IMR-90 (cell line): ENCODE measurements at regions not wholly inside any gene's neighbourhood (a gene's known extent, or its start where the extent isn't known, plus 50 kb on each side); places are given as distances from the start of the nearest gene placed in this dataset.

Experiments used
- ATAC-seq: fragments of 200-7000 bp; cut with Tn5 transposase; 2 replicates; pipeline ENCODE4 v1.9.1; 2020; ENCODE audit warnings: low read depth, mild to moderate bottlenecking, moderate library complexity
- BruUV-seq: library from RNA; stranded (reverse); fragments of 400-500 nt; replicated peaks from 2 replicates; lab custom pipeline; 2021; lab: Mats Ljungman, UMichigan
- CTCF ChIA-PET: fragments of 300-600 bp; formaldehyde crosslinking; extraction: SDS; loops from one replicate; lab custom pipeline; 2021; ENCODE audit warnings: antibody characterized with exemption; lab: Yijun Ruan, JAX
- POLR2A ChIA-PET: fragments of 300-600 bp; sonication (Branson Sonifier 250); formaldehyde crosslinking; loops from one replicate; lab custom pipeline; 2022; ENCODE audit warnings: antibody characterized with exemption; ENCODE audit not compliant: unreplicated experiment; lab: Charles Lee
- DNase-seq: peaks from one replicate; pipeline ENCODE4 v3.0.0; 2013
- H2AFZ ChIP-seq: replicated peaks from 2 replicates; pipeline ENCODE3; 2013; ENCODE audit warnings: low read length, mild to moderate bottlenecking; ENCODE audit not compliant: poor library complexity
- H2AK5ac ChIP-seq: 2 replicates; pipeline ENCODE4 v1.6.1; 2013; ENCODE audit warnings: low read depth, low read length, inconsistent platforms
- H2AK9ac ChIP-seq: replicated peaks from 2 replicates; pipeline ENCODE3; 2013; ENCODE audit warnings: mild to moderate bottlenecking, low read depth, low read length, moderate library complexity; ENCODE audit not compliant: poor library complexity
- H2BK120ac ChIP-seq: 2 replicates; pipeline ENCODE4 v1.6.1; 2013; ENCODE audit warnings: low read depth, low read length, inconsistent platforms
- H2BK15ac ChIP-seq: 3 replicates; pipeline ENCODE4 v1.6.1; 2013; ENCODE audit warnings: low read depth, low read length, inconsistent platforms
- H2BK20ac ChIP-seq: 2 replicates; pipeline ENCODE4 v1.6.1; 2013; ENCODE audit warnings: low read depth, mild to moderate bottlenecking, inconsistent platforms, low read length, moderate library complexity
- H2BK5ac ChIP-seq: 2 replicates; pipeline ENCODE4 v1.6.1; 2013; ENCODE audit warnings: mild to moderate bottlenecking, low read depth, low read length, inconsistent platforms; ENCODE audit not compliant: poor library complexity, severe bottlenecking
- H3K14ac ChIP-seq: replicated peaks from 2 replicates; pipeline ENCODE4 v1.6.1; 2013; ENCODE audit warnings: low read depth, low read length, inconsistent platforms
- H3K18ac ChIP-seq: 2 replicates; pipeline ENCODE4 v1.6.1; 2013; ENCODE audit warnings: low read depth, low read length, control low read depth
- H3K23ac ChIP-seq: 2 replicates; pipeline ENCODE4 v1.6.1; 2013; ENCODE audit warnings: low read depth, low read length, inconsistent platforms
- H3K27ac ChIP-seq: 2 replicates; pipeline ENCODE4 v1.5.1; 2013; ENCODE audit warnings: mild to moderate bottlenecking, control low read depth, low read length; ENCODE audit not compliant: insufficient read depth
- H3K27me3 ChIP-seq: 2 replicates; pipeline ENCODE4 v1.6.1; 2013; ENCODE audit warnings: low read length; ENCODE audit not compliant: control insufficient read depth, insufficient read depth
- H3K36me3 ChIP-seq: 2 replicates; pipeline ENCODE4 v1.6.1; 2013; ENCODE audit warnings: low read length, mixed read lengths; ENCODE audit not compliant: control insufficient read depth, insufficient read depth
- H3K4ac ChIP-seq: 2 replicates; pipeline ENCODE4 v1.6.1; 2013; ENCODE audit warnings: low read depth, low read length, inconsistent platforms
- H3K4me1 ChIP-seq: 2 replicates; pipeline ENCODE4 v1.6.1; 2013; ENCODE audit warnings: low read length, mixed read lengths; ENCODE audit not compliant: control insufficient read depth, insufficient read depth
- H3K4me2 ChIP-seq: 2 replicates; pipeline ENCODE4 v1.6.1; 2013; ENCODE audit warnings: low read depth, mild to moderate bottlenecking, control low read depth, low read length, moderate library complexity
- H3K4me3 ChIP-seq: 2 replicates; pipeline ENCODE4 v1.5.1; 2013; ENCODE audit warnings: low read depth, mild to moderate bottlenecking, control low read depth, low read length, moderate library complexity; ENCODE audit not compliant: insufficient read depth
- H3K56ac ChIP-seq: 2 replicates; pipeline ENCODE4 v1.6.1; 2013; ENCODE audit warnings: low read length, inconsistent platforms; ENCODE audit not compliant: insufficient read depth; ENCODE audit errors: extremely low read depth
- H3K79me1 ChIP-seq, 2 experiments: 2 replicates each; pipeline ENCODE4 v1.6.1; 2013; ENCODE audit warnings: low read length in 2 of 2, inconsistent platforms in 1 of 2, low read depth in 1 of 2
- H3K9ac ChIP-seq: 2 replicates; pipeline ENCODE4 v1.6.1; 2013; ENCODE audit warnings: low read depth, low read length, control low read depth
- H3K9me1 ChIP-seq: 2 replicates; pipeline ENCODE4 v1.6.1; 2013; ENCODE audit warnings: low read length, inconsistent platforms; ENCODE audit not compliant: insufficient read depth
- H3K9me3 ChIP-seq: 2 replicates; pipeline ENCODE4 v1.6.1; 2013; ENCODE audit warnings: low read length; ENCODE audit not compliant: control insufficient read depth, insufficient read depth
- H4K20me1 ChIP-seq: 2 replicates; pipeline ENCODE4 v1.6.1; 2013; ENCODE audit warnings: low read length, inconsistent platforms; ENCODE audit not compliant: insufficient read depth
- H4K5ac ChIP-seq: 2 replicates; pipeline ENCODE4 v1.6.1; 2013; ENCODE audit warnings: mild to moderate bottlenecking, low read depth, low read length, control low read depth
- H4K8ac ChIP-seq, 2 experiments: 2 replicates each; pipeline ENCODE4 v1.6.1; 2013; ENCODE audit warnings: low read depth in 2 of 2, low read length in 2 of 2, control low read depth in 1 of 2, inconsistent platforms in 1 of 2
- H4K91ac ChIP-seq: 2 replicates; pipeline ENCODE4 v1.6.1; 2013; ENCODE audit warnings: low read depth, low read length, inconsistent platforms; ENCODE audit not compliant: insufficient read depth
- BHLHE40 ChIP-seq: fragments of 150-350 bp; IDR thresholded peaks from 2 replicates; pipeline ENCODE4 v1.6.1; 2016; ENCODE audit warnings: mild to moderate bottlenecking, low read depth, low read length
- CEBPB ChIP-seq: IDR thresholded peaks from 2 replicates; pipeline ENCODE4 v1.6.1; 2012; ENCODE audit warnings: low read depth, low read length, improper control_type of control experiment
- CHD1 ChIP-seq: IDR thresholded peaks from 2 replicates; pipeline ENCODE4 v1.6.1; 2012; ENCODE audit warnings: low read depth, low read length, improper control_type of control experiment
- ELK1 ChIP-seq: fragments of 150-350 bp; IDR thresholded peaks from 2 replicates; pipeline ENCODE4 v1.6.1; 2016; ENCODE audit warnings: low read depth, mild to moderate bottlenecking, low read length, moderate library complexity, borderline replicate concordance
- FOS ChIP-seq: fragments of 150-350 bp; IDR thresholded peaks from 2 replicates; pipeline ENCODE4 v1.6.1; 2016; ENCODE audit warnings: low read depth, low read length
- MAFK ChIP-seq: IDR thresholded peaks from 2 replicates; pipeline ENCODE4 v1.6.1; 2012; ENCODE audit warnings: low read depth, low read length, improper control_type of control experiment
- MAZ ChIP-seq: IDR thresholded peaks from 2 replicates; pipeline ENCODE4 v1.6.1; 2012; ENCODE audit warnings: low read depth, mild to moderate bottlenecking, low read length, improper control_type of control experiment, moderate library complexity, borderline replicate concordance
- MXI1 ChIP-seq: IDR thresholded peaks from 2 replicates; pipeline ENCODE4 v1.6.1; 2012; ENCODE audit warnings: low read depth, mild to moderate bottlenecking, low read length, moderate library complexity, borderline replicate concordance
- NFE2L2 ChIP-seq: fragments of 150-350 bp; IDR thresholded peaks from 2 replicates; pipeline ENCODE4 v1.6.1; 2016; ENCODE audit warnings: low read depth, mild to moderate bottlenecking, low read length
- RCOR1 ChIP-seq: IDR thresholded peaks from 2 replicates; pipeline ENCODE4 v1.6.1; 2012; ENCODE audit warnings: mild to moderate bottlenecking, low read length, improper control_type of control experiment; ENCODE audit not compliant: insufficient replicate concordance
- RFX5 ChIP-seq: IDR thresholded peaks from 2 replicates; pipeline ENCODE4 v1.8.0; 2012; ENCODE audit warnings: low read depth, mild to moderate bottlenecking, low read length, moderate library complexity
- SMC3 ChIP-seq: fragments of 150-350 bp; IDR thresholded peaks from 2 replicates; pipeline ENCODE4 v1.6.1; 2016; ENCODE audit warnings: low read depth, mild to moderate bottlenecking, antibody characterized with exemption, low read length, moderate library complexity
- USF2 ChIP-seq: fragments of 150-350 bp; IDR thresholded peaks from 2 replicates; pipeline ENCODE4 v1.6.1; 2017; ENCODE audit warnings: mild to moderate bottlenecking, antibody characterized with exemption, low read length, low read depth
- WGBS, 2 experiments: methylation state at CpG; one replicate each; pipeline versions ENCODE4 v1.1.5 to v1.1.7; 2013; ENCODE audit warnings: missing lambda C conversion rate in 2 of 2; ENCODE audit not compliant: insufficient read length in 1 of 2; ENCODE audit errors: extremely low coverage in 2 of 2; 5-methylcytosine and 5-hydroxymethylcytosine counted together
- dilution Hi-C: fragments of 300-500 bp; cut with HindIII; formaldehyde crosslinking; loops from one replicate; pipeline ENCODE4 v1.14.3; 2018; ENCODE audit warnings: low sequenced_read_pairs; ENCODE audit not compliant: unreplicated experiment
- in situ Hi-C: fragments of 300-500 bp; cut with MboI; formaldehyde crosslinking; loops from 3 replicates; pipeline ENCODE4 v1.14.3; 2019; ENCODE audit warnings: low sequenced_read_pairs, inconsistent platforms, mixed read lengths
- intact Hi-C: fragments of 100-400 bp; cut with micrococcal nuclease; formaldehyde crosslinking; loops from 2 replicates; pipeline ENCODE4 v1.10.0; 2022
- TF ChIP-seq, protein P1 (sequence below): conservative IDR thresholded peaks from 2 replicates; pipeline ENCODE4 v1.5.1; 2012; ENCODE audit warnings: mild to moderate bottlenecking, low read depth, low read length, improper control_type of control experiment

DNA sequence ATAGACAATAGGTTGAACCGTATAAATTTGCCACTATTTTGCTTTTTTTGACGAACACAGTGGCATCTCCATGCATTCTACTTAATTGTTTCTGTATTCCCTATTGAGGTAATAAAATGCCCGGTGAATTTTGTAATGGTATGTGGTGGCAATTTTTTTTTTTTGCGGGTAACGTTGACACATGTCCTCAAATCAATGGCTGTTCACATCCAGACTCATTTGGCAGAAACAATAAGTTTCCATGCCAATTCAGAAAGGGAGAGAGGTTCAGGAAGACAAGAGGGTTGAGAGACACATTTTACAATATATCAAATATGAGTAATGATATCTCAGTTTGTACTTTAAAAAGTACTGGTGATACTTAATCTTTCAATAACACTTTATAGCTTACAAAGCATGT lies 463.9 kb downstream of the WDR72 start:
- BruUV-seq, result no TSS peak
- dilution Hi-C loops, result no loop called here
- ATAC-seq, result no peak

More for the DNA sequence above, 463.9 kb downstream of the WDR72 start:
- in situ Hi-C loops (no loop called here), intact Hi-C loops (no loop called here)
- ChIA-PET POLR2A (no interaction called here), CTCF (no interaction called here)
- Histone ChIP-seq H4K20me1 (no peaks in the 10 kb centered on the region), H2AK9ac (no peak overlapping the region), H3K4me1 (no peaks in the 10 kb centered on the region), H3K9ac (no peak overlapping the region), H3K36me3 (no peaks in the 10 kb centered on the region), H3K18ac (no peak overlapping the region), H2AK5ac (no peak overlapping the region), H3K4me2 (no peak overlapping the region), H3K79me1 (no peaks in the 10 kb centered on the region), H3K4ac (no peak overlapping the region), H3K27ac (no peak overlapping the region), H3K14ac (no peak overlapping the region), H4K5ac (no peak overlapping the region), H2BK120ac (no peak overlapping the region), H2AFZ (no peak overlapping the region), H3K56ac (no peak overlapping the region), H3K9me1 (no peaks in the 10 kb centered on the region), H3K27me3 (no peaks in the 10 kb centered on the region), H2BK15ac (no peak overlapping the region), H3K9me3 (peaks cover 7% of the 10 kb centered on the region; the same call in 1 of the 2 replicates), H2BK20ac (no peak overlapping the region), H3K23ac (no peak overlapping the region), H3K4me3 (no peak overlapping the region), H4K8ac (no peak overlapping the region), H4K91ac (no peak overlapping the region), H2BK5ac (no peak overlapping the region)
- WGBS, 2 experiments, result no CpG with 5 or more reads among the region's 5 CpGs
- no peak for TF ChIP-seq SMC3
- no peak for TF ChIP-seq MAZ
- TF ChIP-seq, protein P1, sequence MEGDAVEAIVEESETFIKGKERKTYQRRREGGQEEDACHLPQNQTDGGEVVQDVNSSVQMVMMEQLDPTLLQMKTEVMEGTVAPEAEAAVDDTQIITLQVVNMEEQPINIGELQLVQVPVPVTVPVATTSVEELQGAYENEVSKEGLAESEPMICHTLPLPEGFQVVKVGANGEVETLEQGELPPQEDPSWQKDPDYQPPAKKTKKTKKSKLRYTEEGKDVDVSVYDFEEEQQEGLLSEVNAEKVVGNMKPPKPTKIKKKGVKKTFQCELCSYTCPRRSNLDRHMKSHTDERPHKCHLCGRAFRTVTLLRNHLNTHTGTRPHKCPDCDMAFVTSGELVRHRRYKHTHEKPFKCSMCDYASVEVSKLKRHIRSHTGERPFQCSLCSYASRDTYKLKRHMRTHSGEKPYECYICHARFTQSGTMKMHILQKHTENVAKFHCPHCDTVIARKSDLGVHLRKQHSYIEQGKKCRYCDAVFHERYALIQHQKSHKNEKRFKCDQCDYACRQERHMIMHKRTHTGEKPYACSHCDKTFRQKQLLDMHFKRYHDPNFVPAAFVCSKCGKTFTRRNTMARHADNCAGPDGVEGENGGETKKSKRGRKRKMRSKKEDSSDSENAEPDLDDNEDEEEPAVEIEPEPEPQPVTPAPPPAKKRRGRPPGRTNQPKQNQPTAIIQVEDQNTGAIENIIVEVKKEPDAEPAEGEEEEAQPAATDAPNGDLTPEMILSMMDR, result no peak
- no peak for TF ChIP-seq RFX5
- no peak for TF ChIP-seq ELK1
- TF ChIP-seq BHLHE40, result no peak
- no peak for TF ChIP-seq NFE2L2
- no peak for TF ChIP-seq CHD1
- TF ChIP-seq FOS, result no peak
- no peak for TF ChIP-seq MAFK
- TF ChIP-seq RCOR1, result no peak
- TF ChIP-seq MXI1, result no peak
- no peak for TF ChIP-seq CEBPB
- TF ChIP-seq USF2, result no peak
- no peak for DNase-seq
